ENCODE measurements at regions not wholly inside any gene's neighbourhood (a gene's known extent, or its start where the extent isn't known, plus 50 kb on each side); places are given as distances from the start of the nearest gene placed in this dataset.

- Histone ChIP-seq H4K20me1 (ENCODE audit: insufficient read depth, low read depth, low read length) (no peaks in the 10 kb centered on the region), H3K27me3 (ENCODE audit: low read length) (no peaks in the 10 kb centered on the region), H2AFZ (ENCODE audit: low read length) (no peak overlapping the region), H3K4me2 (ENCODE audit: low read depth, low read length, poor library complexity, severe bottlenecking) (no peak overlapping the region), H3K9me3 (ENCODE audit: low read length) (no peaks in the 10 kb centered on the region), H3K79me2 (ENCODE audit: low read length) (no peaks in the 10 kb centered on the region), H3K9me2 (replicated peaks; ENCODE audit: insufficient read depth, low read length) (no peaks in the 10 kb centered on the region), H3K36me3 (ENCODE audit: insufficient read depth, low read length) (no peaks in the 10 kb centered on the region), H3K4me3 (ENCODE audit: low read length) (no peak overlapping the region), H3K27ac (ENCODE audit: low read length) (no peak overlapping the region), H3K4me1 (ENCODE audit: low read length) (no peaks in the 10 kb centered on the region), H3K9ac (ENCODE audit: low read length) (no peak overlapping the region)
- no peak for DNase-seq
These were observed 273.2 kb upstream of the KIRREL3 start for GRCh38 chr11:127273593-127274327.

DNA sequence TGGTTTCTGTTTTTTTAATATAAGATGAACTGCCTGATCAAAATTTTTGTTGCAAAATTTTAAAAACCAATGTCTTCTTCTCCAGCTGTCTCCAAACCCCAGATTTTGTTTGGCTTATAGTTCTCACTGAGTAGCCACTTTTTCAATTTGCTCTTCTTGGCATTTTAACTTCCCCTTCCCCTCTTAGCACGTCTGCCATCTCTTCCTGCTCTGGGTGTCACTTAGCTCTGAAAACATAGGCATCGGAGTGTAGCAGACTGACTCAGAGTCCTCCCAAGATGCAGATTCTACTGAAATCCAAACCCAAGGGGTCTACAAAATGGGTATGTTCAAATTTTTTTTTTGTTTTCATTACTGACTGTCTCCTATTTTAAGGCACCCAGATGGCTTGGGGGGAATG, 270.3 kb upstream of the KIRREL3 start:
- Histone ChIP-seq H3K27me3 (ENCODE audit: low read length) (no peaks in the 10 kb centered on the region), H3K4me1 (ENCODE audit: low read length) (no peaks in the 10 kb centered on the region), H3K79me2 (ENCODE audit: low read length) (no peaks in the 10 kb centered on the region), H3K4me2 (ENCODE audit: low read depth, low read length, poor library complexity, severe bottlenecking) (no peak overlapping the region), H3K27ac (ENCODE audit: low read length) (no peak overlapping the region), H3K36me3 (ENCODE audit: insufficient read depth, low read length) (no peaks in the 10 kb centered on the region), H4K20me1 (ENCODE audit: insufficient read depth, low read depth, low read length) (no peaks in the 10 kb centered on the region), H3K4me3 (ENCODE audit: low read length) (no peak overlapping the region), H3K9ac (ENCODE audit: low read length) (no peak overlapping the region), H3K9me2 (replicated peaks; ENCODE audit: insufficient read depth, low read length) (no peaks in the 10 kb centered on the region), H3K9me3 (ENCODE audit: low read length) (no peaks in the 10 kb centered on the region), H2AFZ (ENCODE audit: low read length) (no peak overlapping the region)
- no peak for DNase-seq

GRCh38 chr11:127269911-127270310, 269.3 kb upstream of the KIRREL3 start:
- DNase-seq, result no peak
- Histone ChIP-seq H3K4me2 (ENCODE audit: low read depth, low read length, poor library complexity, severe bottlenecking) (no peak overlapping the region), H4K20me1 (ENCODE audit: insufficient read depth, low read depth, low read length) (no peaks in the 10 kb centered on the region), H3K27me3 (ENCODE audit: low read length) (no peaks in the 10 kb centered on the region), H3K36me3 (ENCODE audit: insufficient read depth, low read length) (no peaks in the 10 kb centered on the region), H3K79me2 (ENCODE audit: low read length) (no peaks in the 10 kb centered on the region), H3K4me3 (ENCODE audit: low read length) (no peak overlapping the region), H3K9ac (ENCODE audit: low read length) (no peak overlapping the region), H3K27ac (ENCODE audit: low read length) (no peak overlapping the region), H3K4me1 (ENCODE audit: low read length) (no peaks in the 10 kb centered on the region), H2AFZ (ENCODE audit: low read length) (no peak overlapping the region), H3K9me2 (replicated peaks; ENCODE audit: insufficient read depth, low read length) (no peaks in the 10 kb centered on the region), H3K9me3 (ENCODE audit: low read length) (no peaks in the 10 kb centered on the region)

GRCh38 chr11:127268932-127269331, 268.4 kb upstream of the KIRREL3 start:
- no peaks in the 10 kb centered on the region for H3K36me3 ChIP-seq (ENCODE audit: insufficient read depth, low read length)
- H3K79me2 ChIP-seq (ENCODE audit: low read length), result no peaks in the 10 kb centered on the region
- H3K27ac ChIP-seq (ENCODE audit: low read length), result no peak overlapping the region
- DNase-seq, result no peak
- no peak overlapping the region for H3K4me3 ChIP-seq (ENCODE audit: low read length)
- no peaks in the 10 kb centered on the region for H3K9me2 ChIP-seq (replicated peaks; ENCODE audit: insufficient read depth, low read length)
- no peaks in the 10 kb centered on the region for H3K9me3 ChIP-seq (ENCODE audit: low read length)
- H2AFZ ChIP-seq (ENCODE audit: low read length), result no peak overlapping the region
- no peak overlapping the region for H3K4me2 ChIP-seq (ENCODE audit: low read depth, low read length, poor library complexity, severe bottlenecking)
- no peaks in the 10 kb centered on the region for H4K20me1 ChIP-seq (ENCODE audit: insufficient read depth, low read depth, low read length)
- no peak overlapping the region for H3K9ac ChIP-seq (ENCODE audit: low read length)
- no peaks in the 10 kb centered on the region for H3K4me1 ChIP-seq (ENCODE audit: low read length)
- H3K27me3 ChIP-seq (ENCODE audit: low read length), result no peaks in the 10 kb centered on the region

DNA sequence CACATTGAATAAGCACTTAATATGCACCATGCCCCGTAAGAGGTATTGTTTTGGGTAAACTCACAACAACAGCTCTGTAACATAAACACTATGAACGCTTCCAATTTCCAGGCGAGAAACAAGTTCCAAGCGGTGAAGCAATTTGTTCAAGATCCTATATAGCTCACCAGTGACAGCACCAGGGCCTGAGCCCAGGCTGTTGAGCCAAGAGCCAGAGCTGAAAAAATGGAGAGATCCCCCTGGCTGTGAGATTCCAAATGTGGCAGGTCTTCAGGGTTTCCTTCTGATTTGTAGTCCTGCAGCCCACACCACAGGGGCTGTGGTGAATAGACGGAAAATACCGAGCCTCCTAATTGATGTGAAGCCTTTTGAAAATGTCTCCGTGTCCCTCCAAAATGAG, 268.0 kb upstream of the KIRREL3 start:
- Histone ChIP-seq H3K4me2 (ENCODE audit: low read depth, low read length, poor library complexity, severe bottlenecking) (no peak overlapping the region), H4K20me1 (ENCODE audit: insufficient read depth, low read depth, low read length) (no peaks in the 10 kb centered on the region), H2AFZ (ENCODE audit: low read length) (no peak overlapping the region), H3K4me3 (ENCODE audit: low read length) (no peak overlapping the region), H3K27ac (ENCODE audit: low read length) (no peak overlapping the region), H3K9ac (ENCODE audit: low read length) (no peak overlapping the region), H3K79me2 (ENCODE audit: low read length) (no peaks in the 10 kb centered on the region), H3K27me3 (ENCODE audit: low read length) (no peaks in the 10 kb centered on the region), H3K9me2 (replicated peaks; ENCODE audit: insufficient read depth, low read length) (no peaks in the 10 kb centered on the region), H3K4me1 (ENCODE audit: low read length) (no peaks in the 10 kb centered on the region), H3K36me3 (ENCODE audit: insufficient read depth, low read length) (no peaks in the 10 kb centered on the region), H3K9me3 (ENCODE audit: low read length) (no peaks in the 10 kb centered on the region)
- no peak for DNase-seq

DNA sequence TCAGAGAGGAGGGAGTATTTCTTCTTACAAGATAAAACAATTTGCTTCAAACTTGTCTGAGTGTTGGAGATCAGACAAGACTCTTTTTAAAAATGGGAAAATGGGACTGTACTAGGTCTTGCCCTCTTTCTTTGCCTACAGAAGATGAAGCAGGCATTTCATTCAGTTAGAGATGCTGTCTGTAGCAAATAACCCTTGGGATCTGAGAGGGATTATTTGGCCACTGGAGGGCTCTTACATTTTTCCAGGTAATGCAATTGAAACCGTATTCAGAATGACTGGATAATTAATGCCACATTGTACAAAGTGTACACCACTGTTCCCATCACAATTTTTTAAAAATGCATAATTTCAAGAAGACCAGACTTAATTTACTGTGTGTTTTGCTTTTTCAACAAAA, 258.5 kb upstream of the KIRREL3 start:
- Histone ChIP-seq H3K9me3 (ENCODE audit: low read length) (no peaks in the 10 kb centered on the region), H3K27me3 (ENCODE audit: low read length) (no peaks in the 10 kb centered on the region), H3K9ac (ENCODE audit: low read length) (no peak overlapping the region), H4K20me1 (ENCODE audit: insufficient read depth, low read depth, low read length) (no peaks in the 10 kb centered on the region), H3K4me1 (ENCODE audit: low read length) (no peaks in the 10 kb centered on the region), H3K9me2 (replicated peaks; ENCODE audit: insufficient read depth, low read length) (no peaks in the 10 kb centered on the region), H3K36me3 (ENCODE audit: insufficient read depth, low read length) (no peaks in the 10 kb centered on the region), H2AFZ (ENCODE audit: low read length) (no peak overlapping the region), H3K27ac (ENCODE audit: low read length) (no peak overlapping the region), H3K4me3 (ENCODE audit: low read length) (no peak overlapping the region), H3K4me2 (ENCODE audit: low read depth, low read length, poor library complexity, severe bottlenecking) (no peak overlapping the region), H3K79me2 (ENCODE audit: low read length) (no peaks in the 10 kb centered on the region)
- no peak for DNase-seq

DNA sequence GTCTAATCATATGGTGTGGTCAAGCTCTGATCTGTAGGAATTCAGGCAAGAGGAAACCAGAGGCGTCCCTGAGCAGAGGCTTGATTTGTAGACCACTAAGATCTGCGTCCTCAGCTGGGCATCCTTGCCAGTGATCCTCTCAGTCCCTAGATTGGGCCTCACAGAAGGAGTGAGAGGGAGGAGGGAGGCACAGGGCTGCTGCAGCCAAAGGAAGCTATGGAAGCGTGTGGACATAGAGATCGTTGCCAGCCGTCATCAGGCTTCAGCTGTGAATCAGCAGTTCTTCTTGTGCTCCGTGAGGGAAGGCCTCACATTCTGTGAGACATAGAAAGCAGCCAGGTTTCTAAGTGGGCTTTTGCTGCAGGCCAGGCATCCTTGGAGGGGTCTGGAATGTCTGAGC, 254.6 kb upstream of the KIRREL3 start:
- Histone ChIP-seq H4K20me1 (ENCODE audit: insufficient read depth, low read depth, low read length) (no peaks in the 10 kb centered on the region), H3K27me3 (ENCODE audit: low read length) (no peaks in the 10 kb centered on the region), H3K79me2 (ENCODE audit: low read length) (no peaks in the 10 kb centered on the region), H2AFZ (ENCODE audit: low read length) (no peak overlapping the region), H3K4me3 (ENCODE audit: low read length) (no peak overlapping the region), H3K4me2 (ENCODE audit: low read depth, low read length, poor library complexity, severe bottlenecking) (no peak overlapping the region), H3K9ac (ENCODE audit: low read length) (no peak overlapping the region), H3K9me2 (replicated peaks; ENCODE audit: insufficient read depth, low read length) (no peaks in the 10 kb centered on the region), H3K27ac (ENCODE audit: low read length) (no peak overlapping the region), H3K9me3 (ENCODE audit: low read length) (no peaks in the 10 kb centered on the region), H3K4me1 (ENCODE audit: low read length) (no peaks in the 10 kb centered on the region), H3K36me3 (ENCODE audit: insufficient read depth, low read length) (no peaks in the 10 kb centered on the region)
- DNase-seq, result no peak

DNA sequence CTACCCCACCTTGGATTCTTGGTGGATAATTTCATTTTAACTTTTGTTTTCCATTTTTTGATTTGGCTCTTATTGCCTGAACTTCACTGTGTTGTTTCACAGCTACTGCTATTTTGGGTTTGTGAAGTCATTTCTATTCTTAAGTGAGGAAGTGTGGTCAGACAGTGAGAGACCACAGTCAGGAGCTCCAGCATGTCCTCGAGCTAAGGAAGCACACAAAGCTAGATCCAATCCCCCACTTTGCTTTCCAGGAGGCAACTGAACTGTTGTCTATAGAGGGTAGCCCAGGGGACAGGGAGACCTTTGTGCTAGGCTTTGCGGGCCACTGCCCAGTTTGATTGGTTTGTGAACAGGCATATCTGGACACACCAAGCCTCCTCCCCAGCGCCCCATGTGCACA, 251.8 kb upstream of the KIRREL3 start:
- no peak overlapping the region for H3K4me2 ChIP-seq (ENCODE audit: low read depth, low read length, poor library complexity, severe bottlenecking)
- H3K36me3 ChIP-seq (ENCODE audit: insufficient read depth, low read length), result no peaks in the 10 kb centered on the region
- H3K27me3 ChIP-seq (ENCODE audit: low read length), result no peaks in the 10 kb centered on the region
- no peak overlapping the region for H3K27ac ChIP-seq (ENCODE audit: low read length)
- H3K4me1 ChIP-seq (ENCODE audit: low read length), result peaks cover 3% of the 10 kb centered on the region
- H2AFZ ChIP-seq (ENCODE audit: low read length), result no peak overlapping the region
- H3K4me3 ChIP-seq (ENCODE audit: low read length), result no peak overlapping the region
- H3K79me2 ChIP-seq (ENCODE audit: low read length), result no peaks in the 10 kb centered on the region
- H3K9ac ChIP-seq (ENCODE audit: low read length), result no peak overlapping the region
- no peak for DNase-seq
- H4K20me1 ChIP-seq (ENCODE audit: insufficient read depth, low read depth, low read length), result no peaks in the 10 kb centered on the region
- H3K9me2 ChIP-seq (replicated peaks; ENCODE audit: insufficient read depth, low read length), result no peaks in the 10 kb centered on the region
- H3K9me3 ChIP-seq (ENCODE audit: low read length), result no peaks in the 10 kb centered on the region

All from Karpas-422 (cell line).